ENCODE measurements at regions not wholly inside any gene's neighbourhood (a gene's known extent, or its start where the extent isn't known, plus 50 kb on each side); places are given as distances from the start of the nearest gene placed in this dataset.

GRCh38 chrX:115367951-115368350 lies 78.4 kb downstream of the LUZP4 start:
- WGBS, 4 donors: 71 to 93% (median 79%) methylated on average over 2 of the region's 2 CpGs
- Histone ChIP-seq H3K36me3 (no peaks in the 10 kb centered on the region), H3K27ac (no peak overlapping the region), H3K9me3 (no peaks in the 10 kb centered on the region), H3K27me3 (peaks cover 0 to 34% (median 0%) of the 10 kb centered on the region in 9 donors), H3K4me1 (peaks cover 0 to 12% (median 0%) of the 10 kb centered on the region in 12 donors), H3K4me3 (no peak overlapping the region)
- intact Hi-C loops (cut with DNase I): no loop called here
- no peak for TF ChIP-seq CTCF (IDR thresholded peaks at IDR 0.05)
- no peak for TF ChIP-seq POLR2A (IDR thresholded peaks at IDR 0.05)
- DNase-seq (no peak), ATAC-seq (no peak)

- peaks cover 0 to 34% (median 0%) of the 10 kb centered on the region in 9 donors for H3K27me3 ChIP-seq
- no peak for DNase-seq
- H3K4me1 ChIP-seq: peaks cover 0 to 12% (median 0%) of the 10 kb centered on the region in 12 donors
- intact Hi-C loops (cut with DNase I): no loop called here
- no peak overlapping the region for H3K4me3 ChIP-seq
- H3K9me3 ChIP-seq: no peaks in the 10 kb centered on the region
- H3K36me3 ChIP-seq: no peaks in the 10 kb centered on the region
- no peak for ATAC-seq
- H3K27ac ChIP-seq: no peak overlapping the region
- WGBS, 4 donors: 58 to 88% (median 77%) methylated on average over 2 of the region's 2 CpGs
- no peak for TF ChIP-seq POLR2A (IDR thresholded peaks at IDR 0.05)
- no peak for TF ChIP-seq CTCF (IDR thresholded peaks at IDR 0.05)
Observed at GRCh38 chrX:115368876-115369275, 79.4 kb downstream of the LUZP4 start.

- Histone ChIP-seq H3K27ac (no peak overlapping the region), H3K36me3 (no peaks in the 10 kb centered on the region), H3K4me1 (peaks cover 0 to 12% (median 0%) of the 10 kb centered on the region in 12 donors), H3K27me3 (peaks cover 0 to 30% (median 0%) of the 10 kb centered on the region in 9 donors), H3K9me3 (peaks cover 0 to 10% (median 0%) of the 10 kb centered on the region in 12 donors), H3K4me3 (no peak overlapping the region)
- DNase-seq (no peak), ATAC-seq (peak in 2 of 4 donors; percentile 63 to 73)
- intact Hi-C loops (cut with DNase I): no loop called here
- 32 to 46% (median 36%) methylated on average over 4 of the region's 4 CpGs for WGBS, 4 donors
- TF ChIP-seq POLR2A (IDR thresholded peaks at IDR 0.05) (no peak), CTCF (IDR thresholded peaks at IDR 0.05) (no peak)
Observed at GRCh38 chrX:115372152-115372551, 82.6 kb downstream of the LUZP4 start.

GRCh38 chrX:115373308-115373707 lies 83.8 kb downstream of the LUZP4 start:
- TF ChIP-seq POLR2A (IDR thresholded peaks at IDR 0.05) (no peak), CTCF (IDR thresholded peaks at IDR 0.05) (no peak)
- H3K4me3 ChIP-seq: no peak overlapping the region
- intact Hi-C loops (cut with DNase I): no loop called here
- no peak overlapping the region for H3K27ac ChIP-seq
- no peak for DNase-seq
- ATAC-seq: no peak
- 81 to 95% (median 89%) methylated on average over 5 of the region's 5 CpGs for WGBS, 4 donors
- H3K27me3 ChIP-seq: peaks cover 0 to 28% (median 0%) of the 10 kb centered on the region in 9 donors
- no peaks in the 10 kb centered on the region for H3K36me3 ChIP-seq
- H3K4me1 ChIP-seq: peaks cover 0 to 12% (median 0%) of the 10 kb centered on the region in 12 donors
- H3K9me3 ChIP-seq: peaks cover 0 to 10% (median 0%) of the 10 kb centered on the region in 12 donors
